ENCODE measurements at regions not wholly inside any gene's neighbourhood (a gene's known extent, or its start where the extent isn't known, plus 50 kb on each side); places are given as distances from the start of the nearest gene placed in this dataset.

DNA sequence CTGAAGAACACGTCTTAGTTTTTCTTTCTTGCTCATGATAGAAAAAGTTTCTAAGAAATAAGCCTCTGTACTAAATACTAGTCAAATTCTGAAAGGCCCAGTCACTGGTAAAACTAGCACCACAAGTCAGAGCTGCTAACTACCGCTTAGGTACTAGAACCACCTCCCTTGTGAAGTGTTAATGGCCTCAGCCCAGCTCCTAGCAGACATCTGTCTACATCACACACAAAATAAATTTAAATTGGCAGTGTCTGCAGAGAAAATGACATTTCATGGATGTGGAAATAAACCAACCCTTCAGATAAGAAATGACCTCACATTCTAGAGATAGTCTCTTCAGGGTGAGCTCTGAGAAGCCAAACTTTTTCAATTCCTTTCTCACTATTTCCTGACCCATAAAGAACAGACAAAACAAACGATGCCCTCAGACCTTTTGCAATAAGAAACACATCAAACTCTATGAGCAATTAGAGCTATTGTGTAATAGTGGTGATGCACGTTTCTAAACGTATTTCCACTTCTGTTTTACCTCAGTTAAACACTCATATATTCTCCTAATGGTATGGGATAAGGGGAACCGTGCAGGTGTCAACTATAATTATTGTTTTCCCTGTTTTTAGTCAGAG lies 70.3 kb upstream of the DSG1 start:
- H3K4me1 Mint-ChIP-seq (ENCODE audit: unreplicated experiment): peaks cover 58% of the 10 kb centered on the region
- TF ChIP-seq, protein P1, sequence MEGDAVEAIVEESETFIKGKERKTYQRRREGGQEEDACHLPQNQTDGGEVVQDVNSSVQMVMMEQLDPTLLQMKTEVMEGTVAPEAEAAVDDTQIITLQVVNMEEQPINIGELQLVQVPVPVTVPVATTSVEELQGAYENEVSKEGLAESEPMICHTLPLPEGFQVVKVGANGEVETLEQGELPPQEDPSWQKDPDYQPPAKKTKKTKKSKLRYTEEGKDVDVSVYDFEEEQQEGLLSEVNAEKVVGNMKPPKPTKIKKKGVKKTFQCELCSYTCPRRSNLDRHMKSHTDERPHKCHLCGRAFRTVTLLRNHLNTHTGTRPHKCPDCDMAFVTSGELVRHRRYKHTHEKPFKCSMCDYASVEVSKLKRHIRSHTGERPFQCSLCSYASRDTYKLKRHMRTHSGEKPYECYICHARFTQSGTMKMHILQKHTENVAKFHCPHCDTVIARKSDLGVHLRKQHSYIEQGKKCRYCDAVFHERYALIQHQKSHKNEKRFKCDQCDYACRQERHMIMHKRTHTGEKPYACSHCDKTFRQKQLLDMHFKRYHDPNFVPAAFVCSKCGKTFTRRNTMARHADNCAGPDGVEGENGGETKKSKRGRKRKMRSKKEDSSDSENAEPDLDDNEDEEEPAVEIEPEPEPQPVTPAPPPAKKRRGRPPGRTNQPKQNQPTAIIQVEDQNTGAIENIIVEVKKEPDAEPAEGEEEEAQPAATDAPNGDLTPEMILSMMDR (IDR thresholded peaks at IDR 0.05): no peak
- no peak overlapping the region for H3K27ac Mint-ChIP-seq (ENCODE audit: unreplicated experiment)
- H3K4me3 Mint-ChIP-seq (ENCODE audit: unreplicated experiment): no peak overlapping the region
- DNase-seq (ENCODE audit: extremely low spot score, unreplicated experiment): no peak
- H3K36me3 Mint-ChIP-seq (ENCODE audit: unreplicated experiment): no peaks in the 10 kb centered on the region
- H3K9me3 Mint-ChIP-seq (ENCODE audit: unreplicated experiment): no peaks in the 10 kb centered on the region
- H3K27me3 Mint-ChIP-seq (ENCODE audit: unreplicated experiment): no peaks in the 10 kb centered on the region

DNA sequence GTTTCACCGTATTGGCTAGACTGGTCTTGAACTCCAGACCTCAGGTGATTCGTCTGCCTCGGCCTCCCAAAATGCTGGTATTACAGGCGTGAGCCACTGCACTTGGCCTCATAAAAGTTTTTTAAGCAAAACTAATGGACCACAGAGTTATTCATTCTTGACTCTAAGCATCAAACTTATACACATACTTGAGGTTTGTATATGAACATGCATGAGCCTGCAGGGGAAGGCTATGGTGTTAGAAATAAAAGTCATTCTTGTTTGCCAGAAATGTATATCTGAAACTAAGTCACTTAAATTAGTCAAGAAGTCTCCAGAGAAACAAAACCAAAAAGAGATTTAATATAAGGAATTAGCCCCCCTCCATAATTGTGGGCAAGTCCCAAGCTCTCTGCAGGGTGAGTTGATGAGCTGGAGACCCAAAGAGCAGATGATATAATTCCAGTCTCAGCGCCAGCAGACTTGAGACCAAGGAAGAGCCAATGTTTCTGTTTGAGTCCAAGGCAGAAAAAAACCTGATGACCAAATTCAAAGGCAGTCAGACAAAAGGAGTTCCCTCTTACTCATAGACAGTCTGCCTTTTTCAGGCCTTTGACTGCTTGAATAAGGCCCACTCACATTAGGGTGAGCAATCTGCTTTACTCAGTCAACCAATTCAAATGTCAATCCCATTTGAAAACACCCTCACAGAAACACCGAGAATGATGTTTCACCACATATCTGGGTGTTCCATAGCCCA lies 69.0 kb upstream of the DSG1 start:
- Mint-ChIP-seq H3K36me3 (ENCODE audit: unreplicated experiment) (no peaks in the 10 kb centered on the region), H3K4me3 (ENCODE audit: unreplicated experiment) (no peak overlapping the region), H3K4me1 (ENCODE audit: unreplicated experiment) (peaks cover 54% of the 10 kb centered on the region), H3K27me3 (ENCODE audit: unreplicated experiment) (peaks cover 3% of the 10 kb centered on the region), H3K27ac (ENCODE audit: unreplicated experiment) (no peak overlapping the region), H3K9me3 (ENCODE audit: unreplicated experiment) (no peaks in the 10 kb centered on the region)
- DNase-seq (ENCODE audit: extremely low spot score, unreplicated experiment): no peak
- TF ChIP-seq, protein P1 (IDR thresholded peaks at IDR 0.05): no peak

DNA sequence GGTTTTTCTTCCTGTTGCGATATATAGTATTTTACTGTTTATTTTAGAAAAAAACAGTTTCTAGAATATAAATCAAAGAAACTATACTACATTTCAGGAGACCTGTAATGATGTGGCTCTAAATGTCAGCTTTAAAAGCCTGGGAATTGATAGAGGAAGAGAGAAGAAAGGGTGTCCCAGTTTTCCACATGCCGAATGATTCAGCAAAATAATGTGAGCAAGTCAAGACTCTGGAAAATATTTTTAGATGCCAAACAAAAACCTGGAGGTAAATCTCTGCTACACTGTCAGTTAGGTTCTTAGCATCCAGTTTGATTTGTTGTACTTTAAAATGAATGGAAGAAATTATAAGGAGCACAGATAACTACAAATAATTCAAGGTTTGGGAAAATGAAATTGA lies 67.1 kb upstream of the DSG1 start:
- H3K9me3 Mint-ChIP-seq (ENCODE audit: unreplicated experiment): no peaks in the 10 kb centered on the region

DNA sequence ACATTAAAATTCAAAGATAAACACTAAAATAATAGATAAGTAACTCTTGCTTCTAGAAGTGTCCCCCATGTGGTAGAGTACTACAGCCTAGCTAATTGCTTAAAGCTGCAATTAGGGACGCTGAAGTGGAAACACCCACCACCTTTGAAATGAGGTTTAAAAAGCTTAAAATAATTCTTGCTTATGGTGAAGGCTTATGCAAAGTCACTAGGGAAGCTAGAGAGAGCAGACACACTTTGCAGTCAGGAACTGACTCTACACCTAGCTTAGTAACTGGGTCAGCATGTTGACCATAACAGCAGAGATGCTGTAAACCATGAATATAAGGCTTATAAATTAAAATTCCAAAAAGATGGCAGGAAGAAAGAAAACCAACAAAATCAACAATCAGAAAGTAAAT lies 65.4 kb upstream of the DSG1 start:
- H3K36me3 Mint-ChIP-seq (ENCODE audit: unreplicated experiment): no peaks in the 10 kb centered on the region

More for the DNA sequence above, 67.1 kb upstream of the DSG1 start:
- Mint-ChIP-seq H3K4me3 (ENCODE audit: unreplicated experiment) (no peak overlapping the region), H3K4me1 (ENCODE audit: unreplicated experiment) (peaks cover 37% of the 10 kb centered on the region), H3K36me3 (ENCODE audit: unreplicated experiment) (no peaks in the 10 kb centered on the region), H3K27me3 (ENCODE audit: unreplicated experiment) (peaks cover 3% of the 10 kb centered on the region), H3K27ac (ENCODE audit: unreplicated experiment) (peak overlapping the region; percentile 70)
- TF ChIP-seq, protein P1 (IDR thresholded peaks at IDR 0.05): no peak
- no peak for DNase-seq (ENCODE audit: extremely low spot score, unreplicated experiment)

DNA sequence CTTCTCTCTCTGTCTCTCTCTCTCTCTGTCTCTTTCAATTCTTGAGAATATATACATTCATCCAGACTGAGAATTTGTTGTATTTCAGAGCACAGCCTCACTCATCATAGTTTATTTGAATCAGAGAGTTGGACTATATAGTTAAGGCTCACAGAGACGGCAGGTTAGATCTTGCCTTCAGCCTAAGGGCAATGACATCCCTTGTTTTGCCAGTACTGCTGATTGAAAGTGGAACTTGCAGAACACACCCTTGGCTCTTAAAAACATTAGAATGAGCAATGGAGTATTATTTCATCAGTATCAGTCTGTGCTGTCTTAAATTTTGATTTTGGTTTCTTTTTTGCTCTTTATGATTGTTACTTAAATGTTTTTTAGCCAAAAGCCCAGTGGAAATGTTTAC lies 62.0 kb upstream of the DSG1 start:
- H3K27me3 Mint-ChIP-seq (ENCODE audit: unreplicated experiment): peaks cover 28% of the 10 kb centered on the region
- no peak overlapping the region for H3K27ac Mint-ChIP-seq (ENCODE audit: unreplicated experiment)
- TF ChIP-seq, protein P1 (IDR thresholded peaks at IDR 0.05): no peak
- peaks cover 18% of the 10 kb centered on the region for H3K4me1 Mint-ChIP-seq (ENCODE audit: unreplicated experiment)
- no peaks in the 10 kb centered on the region for H3K9me3 Mint-ChIP-seq (ENCODE audit: unreplicated experiment)
- H3K36me3 Mint-ChIP-seq (ENCODE audit: unreplicated experiment): no peaks in the 10 kb centered on the region
- H3K4me3 Mint-ChIP-seq (ENCODE audit: unreplicated experiment): no peak overlapping the region
- no peak for DNase-seq (ENCODE audit: extremely low spot score, unreplicated experiment)

More for the DNA sequence above, 65.4 kb upstream of the DSG1 start:
- DNase-seq (ENCODE audit: extremely low spot score, unreplicated experiment): no peak
- Mint-ChIP-seq H3K27me3 (ENCODE audit: unreplicated experiment) (peaks cover 7% of the 10 kb centered on the region), H3K4me3 (ENCODE audit: unreplicated experiment) (no peak overlapping the region), H3K27ac (ENCODE audit: unreplicated experiment) (no peak overlapping the region), H3K9me3 (ENCODE audit: unreplicated experiment) (no peaks in the 10 kb centered on the region), H3K4me1 (ENCODE audit: unreplicated experiment) (peaks cover 34% of the 10 kb centered on the region)
- TF ChIP-seq, protein P1 (IDR thresholded peaks at IDR 0.05): no peak
